G401.6 (cell line): ENCODE measurements at regions not wholly inside any gene's neighbourhood (a gene's known extent, or its start where the extent isn't known, plus 50 kb on each side); places are given as distances from the start of the nearest gene placed in this dataset.
"Not testable (repeated sequence)": the region's sequence is repeated elsewhere in the genome, so short reads cannot be mapped to it uniquely, and the experiment has no call there.

Experiments used
- FAIRE-seq: peaks from 2 replicates; lab custom pipeline; 2012; peaks lifted over from hg19 to GRCh38; lab: Jason Lieb, UNC

DNA sequence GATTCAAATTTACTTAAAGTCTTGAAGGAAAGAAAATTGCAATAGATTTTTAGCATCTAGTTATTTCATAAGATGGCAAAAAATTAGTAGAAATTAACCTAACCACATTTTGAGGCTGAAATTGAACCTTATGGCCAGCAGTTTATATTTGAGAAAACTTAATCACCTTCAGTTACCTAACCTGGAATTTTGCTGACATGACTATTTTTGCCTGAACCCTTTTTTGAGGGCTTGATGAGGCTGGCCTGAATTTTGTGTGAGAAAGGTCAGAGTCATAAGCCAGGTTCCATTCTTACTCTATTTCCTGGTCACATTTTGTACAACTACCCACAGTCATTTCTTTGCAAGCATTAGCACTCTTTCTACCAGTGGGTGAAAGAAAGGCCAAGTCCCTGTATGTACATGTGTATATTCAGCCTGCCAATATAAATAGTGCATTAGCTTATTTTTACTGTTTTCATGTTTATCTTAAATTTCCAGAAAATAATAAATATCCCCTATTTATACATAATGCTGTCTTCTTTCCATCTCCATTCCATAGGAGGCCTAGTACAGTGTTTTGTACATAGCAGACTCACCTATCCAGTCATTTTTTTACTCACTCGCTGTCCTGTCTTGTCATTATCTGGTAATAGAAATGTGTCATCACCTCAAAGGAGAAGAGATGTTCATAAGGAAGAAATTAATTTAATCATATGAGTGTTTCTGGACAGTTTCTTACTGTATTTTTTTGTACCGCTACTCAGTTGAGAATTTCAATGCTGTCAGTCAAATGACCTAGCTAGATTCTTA, 108.4 kb upstream of the SGCD start:
- no peak for FAIRE-seq

GRCh38 chr5:156219483-156220005, 107.4 kb upstream of the SGCD start:
- FAIRE-seq = no peak

GRCh38 chr5:156221816-156222215, 105.1 kb upstream of the SGCD start:
- no peak for FAIRE-seq

DNA sequence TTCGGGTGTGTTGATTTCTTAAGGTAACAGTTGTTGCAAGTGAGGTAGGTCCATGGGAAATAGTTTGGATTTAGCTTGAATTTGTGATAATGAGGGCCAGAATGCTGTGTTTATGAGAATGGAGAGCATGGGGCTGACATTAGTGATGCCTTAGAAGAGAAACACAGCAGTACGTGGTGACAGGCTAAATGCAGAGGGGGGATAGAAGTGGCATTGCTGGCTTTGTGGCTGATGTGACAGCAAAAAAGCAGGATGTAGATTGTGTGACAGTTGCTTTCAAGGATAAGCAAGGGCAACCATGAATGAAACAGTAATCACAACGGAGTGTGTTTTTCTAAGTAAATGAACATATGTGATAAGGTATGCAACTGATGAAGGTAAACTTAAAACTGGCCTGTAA, 103.4 kb upstream of the SGCD start:
- FAIRE-seq = no peak

- not testable (repeated sequence) for FAIRE-seq
Observed at GRCh38 chr5:156226485-156226884, 100.5 kb upstream of the SGCD start.

DNA sequence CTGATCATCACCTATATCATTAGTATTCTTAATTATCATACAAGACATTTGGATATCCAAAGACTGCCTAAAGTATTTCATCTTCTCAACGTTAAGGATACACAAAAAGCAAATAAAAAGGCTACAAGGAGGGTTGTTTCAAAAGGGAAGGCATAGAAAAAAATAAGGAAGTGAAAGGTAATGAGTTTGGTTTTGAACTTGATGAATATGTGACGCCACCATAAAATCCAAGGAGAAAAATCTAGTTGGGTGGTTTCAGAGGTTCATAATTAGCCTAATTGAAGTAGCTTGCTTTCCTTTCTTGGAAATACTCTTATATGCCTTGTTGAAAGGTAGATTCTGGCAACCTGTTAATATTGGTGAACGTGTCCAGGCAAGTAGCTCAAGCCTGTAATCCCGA, 96.1 kb upstream of the SGCD start:
- FAIRE-seq = no peak

DNA sequence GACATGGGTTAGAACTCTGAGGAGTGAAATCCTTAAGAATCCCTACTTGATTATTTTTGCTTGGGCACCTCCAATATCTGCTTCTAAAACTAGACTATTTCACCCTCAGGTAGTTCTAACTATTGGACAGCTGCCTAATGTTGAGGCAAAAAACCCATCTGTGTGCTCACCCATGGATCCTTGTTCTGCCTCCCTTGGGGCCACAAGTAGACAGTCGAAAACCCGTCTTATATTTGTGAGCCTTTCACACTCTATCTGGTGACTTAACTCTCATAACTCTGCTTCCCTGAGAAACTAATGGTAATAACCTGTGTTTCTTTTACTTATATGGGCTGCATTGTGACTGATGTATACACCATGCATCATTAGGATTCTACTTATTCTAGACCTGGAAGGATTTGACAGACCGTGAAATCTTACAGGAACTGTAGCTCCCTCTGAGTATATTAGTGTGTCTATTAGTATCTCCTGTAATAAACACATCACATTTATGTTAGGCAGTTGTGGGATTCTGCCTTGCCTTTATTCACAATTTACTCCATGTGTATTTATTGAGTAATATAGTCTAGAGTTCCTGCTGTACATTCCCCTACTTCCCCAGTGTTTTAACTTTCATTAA, 94.6 kb upstream of the SGCD start:
- FAIRE-seq = no peak

GRCh38 chr5:156237361-156237760, 89.6 kb upstream of the SGCD start:
- FAIRE-seq = no peak

DNA sequence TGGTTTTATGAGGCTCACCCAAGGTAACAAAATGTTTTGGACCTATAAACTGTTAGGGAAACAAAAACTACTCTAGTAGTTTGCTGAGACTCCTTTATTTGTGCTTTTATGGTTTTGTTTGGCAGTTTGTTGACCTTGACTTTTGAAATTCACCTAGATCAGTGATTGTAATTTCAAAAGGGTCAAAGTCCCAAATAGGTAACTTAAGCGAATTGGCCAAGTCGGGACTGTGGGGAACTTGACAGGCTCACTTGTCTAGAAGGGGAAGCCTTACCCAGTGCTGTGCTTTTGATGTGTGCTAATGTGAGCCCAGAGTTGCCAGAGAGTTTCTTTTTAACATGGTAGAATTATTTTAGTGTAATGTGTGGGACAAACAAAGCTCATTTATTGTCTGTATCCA, 87.2 kb upstream of the SGCD start:
- no peak for FAIRE-seq

DNA sequence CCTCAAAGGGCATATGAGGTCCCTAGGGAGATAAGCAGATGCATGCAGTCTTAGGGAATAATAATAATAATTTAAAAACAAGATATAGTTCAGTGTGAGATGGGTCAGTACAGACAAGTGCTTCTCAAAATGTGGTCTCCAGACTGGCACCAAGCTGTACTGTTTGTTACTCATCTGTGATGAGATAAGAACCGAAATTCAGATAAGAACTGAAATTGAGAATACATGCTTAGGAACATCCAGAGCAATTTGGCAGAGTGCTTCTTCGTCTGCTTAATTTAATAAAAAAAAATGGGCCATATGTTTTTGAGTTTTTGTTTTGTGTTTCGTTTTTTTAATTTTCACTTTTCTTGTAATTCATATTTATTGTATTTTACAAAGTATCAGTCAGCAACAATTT, 86.5 kb upstream of the SGCD start:
- FAIRE-seq = no peak

GRCh38 chr5:156241266-156241665, 85.7 kb upstream of the SGCD start:
- FAIRE-seq = no peak

GRCh38 chr5:156245895-156246294, 81.1 kb upstream of the SGCD start:
- no peak for FAIRE-seq

DNA sequence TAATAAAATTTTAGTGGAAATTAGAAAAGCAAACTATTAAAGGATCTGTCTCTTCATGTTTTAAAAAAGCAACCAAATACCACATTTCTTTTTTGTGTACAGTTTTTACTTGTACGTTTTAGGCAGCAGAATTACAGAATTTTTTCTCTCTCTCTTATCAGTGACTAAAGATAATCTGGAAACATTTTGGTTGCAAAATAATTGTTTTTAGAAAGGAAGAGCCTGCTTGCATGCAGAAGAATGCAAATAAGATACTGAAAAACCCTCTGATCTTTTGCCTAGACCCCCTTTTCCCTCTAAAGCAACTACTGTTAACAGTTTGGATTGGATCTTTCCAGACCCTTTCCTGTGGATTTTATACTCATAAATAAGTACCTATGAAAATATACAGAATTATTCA, 75.9 kb upstream of the SGCD start:
- FAIRE-seq = no peak

- no peak for FAIRE-seq
Observed at GRCh38 chr5:156253130-156253529, 73.8 kb upstream of the SGCD start.

DNA sequence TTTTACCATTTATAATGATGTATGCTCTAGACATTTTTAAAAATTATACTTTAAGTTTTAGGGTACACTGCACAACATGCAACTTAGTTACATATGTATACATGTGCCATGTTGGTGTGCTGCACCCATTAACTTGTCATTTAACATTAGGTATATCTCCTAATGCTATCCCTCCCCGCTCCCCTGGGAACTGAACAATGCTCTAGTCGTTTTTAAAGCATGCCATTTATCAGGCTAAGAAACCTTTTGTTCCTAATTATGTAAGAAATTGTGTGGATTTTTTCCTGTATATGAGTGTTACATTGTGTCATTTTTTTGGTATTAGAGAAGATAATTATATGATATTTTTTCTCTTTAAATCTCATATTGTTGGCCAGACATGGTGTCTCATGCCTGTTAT, 72.8 kb upstream of the SGCD start:
- FAIRE-seq = no peak

GRCh38 chr5:156256642-156257041, 70.3 kb upstream of the SGCD start:
- FAIRE-seq = no peak

DNA sequence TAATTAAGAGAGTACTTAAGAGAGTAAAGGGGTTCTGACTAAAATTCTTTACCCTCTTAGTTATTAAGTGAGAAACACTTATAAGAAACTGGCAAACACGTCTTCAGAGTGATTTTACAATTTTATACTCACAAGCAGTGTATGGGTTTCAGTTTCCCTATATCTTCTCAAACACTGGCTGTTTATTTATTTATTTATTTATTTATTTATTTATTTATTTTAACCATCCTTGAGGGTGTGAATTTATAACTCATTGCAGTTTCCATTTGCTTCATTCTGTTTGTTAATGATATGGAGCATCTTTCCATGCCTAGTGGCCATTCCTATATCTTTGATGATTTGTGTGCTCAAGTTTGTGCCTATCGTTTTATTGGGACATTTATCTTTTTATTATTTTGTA, 68.0 kb upstream of the SGCD start:
- FAIRE-seq = no peak

DNA sequence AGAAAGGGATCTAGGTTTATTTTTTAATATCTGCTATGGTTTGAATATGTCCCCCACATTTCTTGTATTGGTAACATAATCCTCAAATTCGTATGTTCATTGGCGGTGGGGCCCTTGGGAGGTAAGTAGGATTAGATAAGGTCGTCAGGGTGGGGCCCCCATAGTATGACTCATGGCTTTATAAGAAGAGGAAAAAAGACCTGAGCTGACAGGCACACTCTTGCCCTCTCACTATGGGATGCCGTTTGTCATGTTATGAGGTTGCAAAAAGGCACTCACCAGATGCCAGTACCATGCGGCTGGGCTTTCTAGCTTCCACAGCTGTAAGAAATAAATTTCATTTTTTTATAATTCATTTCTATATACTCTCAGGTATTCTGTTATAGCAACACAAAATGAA, 67.3 kb upstream of the SGCD start:
- FAIRE-seq = no peak

DNA sequence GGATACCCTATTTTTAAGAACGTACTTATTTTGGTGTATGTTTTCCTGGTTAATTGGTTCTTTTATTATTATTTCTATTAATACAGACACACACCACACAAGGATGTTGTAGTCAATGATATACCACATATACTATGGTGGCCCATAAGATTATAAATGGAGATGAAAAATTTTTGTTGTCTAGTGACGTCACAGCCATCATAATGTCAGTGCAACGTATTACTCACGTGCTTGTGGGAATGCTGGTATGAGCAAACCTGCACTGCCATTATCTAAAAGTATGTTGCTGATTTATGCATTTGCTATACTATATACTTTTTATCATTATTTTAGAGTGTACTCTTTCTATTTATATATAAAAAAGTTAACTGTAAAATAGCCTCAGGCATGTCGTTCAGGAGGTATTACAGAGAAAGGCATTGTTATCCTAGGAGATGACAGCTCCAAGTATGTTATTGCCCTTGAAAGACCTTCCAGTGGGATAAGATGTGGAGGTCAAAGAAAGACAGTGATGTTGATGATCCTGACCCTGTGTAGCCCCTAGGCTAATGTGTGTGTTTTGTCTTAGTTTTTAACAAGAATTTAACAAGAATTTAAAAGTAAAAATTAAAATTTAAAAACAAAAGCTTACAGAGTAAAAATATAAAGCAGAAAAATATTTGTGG, 65.6 kb upstream of the SGCD start:
- FAIRE-seq = no peak

GRCh38 chr5:156271569-156271968, 55.4 kb upstream of the SGCD start:
- FAIRE-seq = no peak

DNA sequence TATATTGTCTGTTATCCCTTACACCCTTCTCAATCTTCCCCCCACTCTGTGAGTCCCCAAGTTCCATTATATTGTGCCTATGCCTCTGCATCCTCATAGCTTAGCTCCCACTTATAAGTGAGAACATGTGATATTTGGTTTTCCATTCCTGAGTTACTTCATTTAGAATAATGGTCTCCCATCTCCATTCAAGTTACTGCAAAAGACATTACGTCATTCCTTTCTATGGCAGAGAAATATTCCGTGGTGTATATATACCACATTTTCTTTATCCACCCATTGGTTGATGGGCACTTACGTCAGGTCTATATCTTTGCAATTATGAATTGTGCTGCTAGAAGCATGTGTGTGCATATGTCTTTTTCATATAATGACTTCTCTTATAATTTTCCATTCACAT, 54.8 kb upstream of the SGCD start:
- no peak for FAIRE-seq

DNA sequence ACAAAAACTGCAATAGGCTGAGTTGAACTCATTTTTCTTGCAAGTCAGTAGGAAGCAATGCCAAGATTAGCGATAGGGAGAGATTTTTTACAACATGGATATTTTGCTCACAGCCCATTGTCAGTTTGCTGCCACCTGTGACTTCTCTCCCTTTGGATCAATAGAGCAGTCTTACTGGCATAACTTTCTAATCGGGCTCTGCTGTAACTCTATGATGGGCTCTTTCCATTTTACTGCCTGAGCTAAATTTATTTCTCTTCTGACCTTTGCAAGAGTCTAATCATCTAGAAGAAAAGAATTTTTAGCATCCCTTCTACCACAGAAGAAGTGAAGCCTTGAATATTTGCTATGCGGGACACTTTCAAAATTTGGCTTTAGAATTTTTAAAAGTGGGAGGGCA, 53.6 kb upstream of the SGCD start:
- no peak for FAIRE-seq

GRCh38 chr5:156274453-156274852, 52.5 kb upstream of the SGCD start:
- no peak for FAIRE-seq
